ENCODE measurements at regions not wholly inside any gene's neighbourhood (a gene's known extent, or its start where the extent isn't known, plus 50 kb on each side); places are given as distances from the start of the nearest gene placed in this dataset.

DNA sequence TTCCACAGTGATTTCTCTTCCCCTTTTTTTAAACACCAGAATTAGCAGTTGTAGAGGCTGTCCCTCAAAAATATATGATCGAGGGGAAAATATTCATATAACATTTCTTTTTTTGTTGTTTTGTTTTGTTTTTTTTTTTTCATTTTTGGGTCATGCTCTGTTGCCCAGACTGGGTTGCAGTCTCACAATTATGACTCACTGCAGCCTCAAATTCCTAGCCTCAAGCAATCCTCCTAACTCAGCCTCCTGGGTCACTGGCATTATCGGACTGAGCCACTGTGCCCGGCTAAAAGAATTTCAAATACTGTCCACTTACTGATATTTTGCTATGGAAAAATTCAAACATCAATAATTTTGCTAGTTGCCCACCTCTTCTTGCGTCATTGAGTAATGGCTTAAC lies 134.0 kb downstream of the HFE start:
- H3K9me2 ChIP-seq (ENCODE audit: insufficient read depth) = no peaks in the 10 kb centered on the region
- H4K20me1 ChIP-seq (replicated peaks; ENCODE audit: insufficient read depth) = no peaks in the 10 kb centered on the region
- TF ChIP-seq, protein P1, sequence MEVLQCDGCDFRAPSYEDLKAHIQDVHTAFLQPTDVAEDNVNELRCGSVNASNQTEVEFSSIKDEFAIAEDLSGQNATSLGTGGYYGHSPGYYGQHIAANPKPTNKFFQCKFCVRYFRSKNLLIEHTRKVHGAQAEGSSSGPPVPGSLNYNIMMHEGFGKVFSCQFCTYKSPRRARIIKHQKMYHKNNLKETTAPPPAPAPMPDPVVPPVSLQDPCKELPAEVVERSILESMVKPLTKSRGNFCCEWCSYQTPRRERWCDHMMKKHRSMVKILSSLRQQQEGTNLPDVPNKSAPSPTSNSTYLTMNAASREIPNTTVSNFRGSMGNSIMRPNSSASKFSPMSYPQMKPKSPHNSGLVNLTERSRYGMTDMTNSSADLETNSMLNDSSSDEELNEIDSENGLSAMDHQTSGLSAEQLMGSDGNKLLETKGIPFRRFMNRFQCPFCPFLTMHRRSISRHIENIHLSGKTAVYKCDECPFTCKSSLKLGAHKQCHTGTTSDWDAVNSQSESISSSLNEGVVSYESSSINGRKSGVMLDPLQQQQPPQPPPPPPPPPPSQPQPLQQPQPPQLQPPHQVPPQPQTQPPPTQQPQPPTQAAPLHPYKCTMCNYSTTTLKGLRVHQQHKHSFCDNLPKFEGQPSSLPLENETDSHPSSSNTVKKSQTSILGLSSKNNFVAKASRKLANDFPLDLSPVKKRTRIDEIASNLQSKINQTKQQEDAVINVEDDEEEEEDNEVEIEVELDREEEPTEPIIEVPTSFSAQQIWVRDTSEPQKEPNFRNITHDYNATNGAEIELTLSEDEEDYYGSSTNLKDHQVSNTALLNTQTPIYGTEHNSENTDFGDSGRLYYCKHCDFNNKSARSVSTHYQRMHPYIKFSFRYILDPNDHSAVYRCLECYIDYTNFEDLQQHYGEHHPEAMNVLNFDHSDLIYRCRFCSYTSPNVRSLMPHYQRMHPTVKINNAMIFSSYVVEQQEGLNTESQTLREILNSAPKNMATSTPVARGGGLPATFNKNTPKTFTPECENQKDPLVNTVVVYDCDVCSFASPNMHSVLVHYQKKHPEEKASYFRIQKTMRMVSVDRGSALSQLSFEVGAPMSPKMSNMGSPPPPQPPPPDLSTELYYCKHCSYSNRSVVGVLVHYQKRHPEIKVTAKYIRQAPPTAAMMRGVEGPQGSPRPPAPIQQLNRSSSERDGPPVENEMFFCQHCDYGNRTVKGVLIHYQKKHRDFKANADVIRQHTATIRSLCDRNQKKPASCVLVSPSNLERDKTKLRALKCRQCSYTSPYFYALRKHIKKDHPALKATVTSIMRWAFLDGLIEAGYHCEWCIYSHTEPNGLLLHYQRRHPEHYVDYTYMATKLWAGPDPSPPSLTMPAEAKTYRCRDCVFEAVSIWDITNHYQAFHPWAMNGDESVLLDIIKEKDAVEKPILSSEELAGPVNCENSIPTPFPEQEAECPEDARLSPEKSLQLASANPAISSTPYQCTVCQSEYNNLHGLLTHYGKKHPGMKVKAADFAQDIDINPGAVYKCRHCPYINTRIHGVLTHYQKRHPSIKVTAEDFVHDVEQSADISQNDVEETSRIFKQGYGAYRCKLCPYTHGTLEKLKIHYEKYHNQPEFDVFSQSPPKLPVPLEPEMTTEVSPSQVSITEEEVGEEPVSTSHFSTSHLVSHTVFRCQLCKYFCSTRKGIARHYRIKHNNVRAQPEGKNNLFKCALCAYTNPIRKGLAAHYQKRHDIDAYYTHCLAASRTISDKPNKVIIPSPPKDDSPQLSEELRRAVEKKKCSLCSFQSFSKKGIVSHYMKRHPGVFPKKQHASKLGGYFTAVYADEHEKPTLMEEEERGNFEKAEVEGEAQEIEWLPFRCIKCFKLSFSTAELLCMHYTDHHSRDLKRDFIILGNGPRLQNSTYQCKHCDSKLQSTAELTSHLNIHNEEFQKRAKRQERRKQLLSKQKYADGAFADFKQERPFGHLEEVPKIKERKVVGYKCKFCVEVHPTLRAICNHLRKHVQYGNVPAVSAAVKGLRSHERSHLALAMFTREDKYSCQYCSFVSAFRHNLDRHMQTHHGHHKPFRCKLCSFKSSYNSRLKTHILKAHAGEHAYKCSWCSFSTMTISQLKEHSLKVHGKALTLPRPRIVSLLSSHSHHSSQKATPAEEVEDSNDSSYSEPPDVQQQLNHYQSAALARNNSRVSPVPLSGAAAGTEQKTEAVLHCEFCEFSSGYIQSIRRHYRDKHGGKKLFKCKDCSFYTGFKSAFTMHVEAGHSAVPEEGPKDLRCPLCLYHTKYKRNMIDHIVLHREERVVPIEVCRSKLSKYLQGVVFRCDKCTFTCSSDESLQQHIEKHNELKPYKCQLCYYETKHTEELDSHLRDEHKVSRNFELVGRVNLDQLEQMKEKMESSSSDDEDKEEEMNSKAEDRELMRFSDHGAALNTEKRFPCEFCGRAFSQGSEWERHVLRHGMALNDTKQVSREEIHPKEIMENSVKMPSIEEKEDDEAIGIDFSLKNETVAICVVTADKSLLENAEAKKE (CRISPR knock-in tag; IDR thresholded peaks at IDR 0.05) = no peak
- TF ChIP-seq, protein P2, sequence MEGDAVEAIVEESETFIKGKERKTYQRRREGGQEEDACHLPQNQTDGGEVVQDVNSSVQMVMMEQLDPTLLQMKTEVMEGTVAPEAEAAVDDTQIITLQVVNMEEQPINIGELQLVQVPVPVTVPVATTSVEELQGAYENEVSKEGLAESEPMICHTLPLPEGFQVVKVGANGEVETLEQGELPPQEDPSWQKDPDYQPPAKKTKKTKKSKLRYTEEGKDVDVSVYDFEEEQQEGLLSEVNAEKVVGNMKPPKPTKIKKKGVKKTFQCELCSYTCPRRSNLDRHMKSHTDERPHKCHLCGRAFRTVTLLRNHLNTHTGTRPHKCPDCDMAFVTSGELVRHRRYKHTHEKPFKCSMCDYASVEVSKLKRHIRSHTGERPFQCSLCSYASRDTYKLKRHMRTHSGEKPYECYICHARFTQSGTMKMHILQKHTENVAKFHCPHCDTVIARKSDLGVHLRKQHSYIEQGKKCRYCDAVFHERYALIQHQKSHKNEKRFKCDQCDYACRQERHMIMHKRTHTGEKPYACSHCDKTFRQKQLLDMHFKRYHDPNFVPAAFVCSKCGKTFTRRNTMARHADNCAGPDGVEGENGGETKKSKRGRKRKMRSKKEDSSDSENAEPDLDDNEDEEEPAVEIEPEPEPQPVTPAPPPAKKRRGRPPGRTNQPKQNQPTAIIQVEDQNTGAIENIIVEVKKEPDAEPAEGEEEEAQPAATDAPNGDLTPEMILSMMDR (conservative IDR thresholded peaks at IDR 0.05; ENCODE audit: low read depth in 2 of 2) = no peak
- TF ChIP-seq, protein P3, sequence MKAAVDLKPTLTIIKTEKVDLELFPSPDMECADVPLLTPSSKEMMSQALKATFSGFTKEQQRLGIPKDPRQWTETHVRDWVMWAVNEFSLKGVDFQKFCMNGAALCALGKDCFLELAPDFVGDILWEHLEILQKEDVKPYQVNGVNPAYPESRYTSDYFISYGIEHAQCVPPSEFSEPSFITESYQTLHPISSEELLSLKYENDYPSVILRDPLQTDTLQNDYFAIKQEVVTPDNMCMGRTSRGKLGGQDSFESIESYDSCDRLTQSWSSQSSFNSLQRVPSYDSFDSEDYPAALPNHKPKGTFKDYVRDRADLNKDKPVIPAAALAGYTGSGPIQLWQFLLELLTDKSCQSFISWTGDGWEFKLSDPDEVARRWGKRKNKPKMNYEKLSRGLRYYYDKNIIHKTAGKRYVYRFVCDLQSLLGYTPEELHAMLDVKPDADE (IDR thresholded peaks at IDR 0.05) = no peak
- TF ChIP-seq POLR2AphosphoS5 (IDR thresholded peaks at IDR 0.05; ENCODE audit: low read depth) (no peak), EZH2phosphoT487 (IDR thresholded peaks at IDR 0.05; ENCODE audit: unreplicated experiment) (no peak), ZNF331 (CRISPR knock-in tag; IDR thresholded peaks at IDR 0.05; ENCODE audit: low read depth) (no peak), CREB1 (CRISPR knock-in tag; IDR thresholded peaks at IDR 0.05; ENCODE audit: low read depth) (no peak), STAT1 (IDR thresholded peaks at IDR 0.05; ENCODE audit: unreplicated experiment) (no peak), NANOG (IDR thresholded peaks at IDR 0.05; ENCODE audit: borderline replicate concordance) (no peak), ZNF114 (CRISPR knock-in tag; IDR thresholded peaks at IDR 0.05) (no peak), JUNB (IDR thresholded peaks at IDR 0.05; ENCODE audit: unreplicated experiment) (no peak), EZH2 (IDR thresholded peaks at IDR 0.05; ENCODE audit: low read depth, unreplicated experiment) (no peak)
- TF ChIP-seq, protein P4, sequence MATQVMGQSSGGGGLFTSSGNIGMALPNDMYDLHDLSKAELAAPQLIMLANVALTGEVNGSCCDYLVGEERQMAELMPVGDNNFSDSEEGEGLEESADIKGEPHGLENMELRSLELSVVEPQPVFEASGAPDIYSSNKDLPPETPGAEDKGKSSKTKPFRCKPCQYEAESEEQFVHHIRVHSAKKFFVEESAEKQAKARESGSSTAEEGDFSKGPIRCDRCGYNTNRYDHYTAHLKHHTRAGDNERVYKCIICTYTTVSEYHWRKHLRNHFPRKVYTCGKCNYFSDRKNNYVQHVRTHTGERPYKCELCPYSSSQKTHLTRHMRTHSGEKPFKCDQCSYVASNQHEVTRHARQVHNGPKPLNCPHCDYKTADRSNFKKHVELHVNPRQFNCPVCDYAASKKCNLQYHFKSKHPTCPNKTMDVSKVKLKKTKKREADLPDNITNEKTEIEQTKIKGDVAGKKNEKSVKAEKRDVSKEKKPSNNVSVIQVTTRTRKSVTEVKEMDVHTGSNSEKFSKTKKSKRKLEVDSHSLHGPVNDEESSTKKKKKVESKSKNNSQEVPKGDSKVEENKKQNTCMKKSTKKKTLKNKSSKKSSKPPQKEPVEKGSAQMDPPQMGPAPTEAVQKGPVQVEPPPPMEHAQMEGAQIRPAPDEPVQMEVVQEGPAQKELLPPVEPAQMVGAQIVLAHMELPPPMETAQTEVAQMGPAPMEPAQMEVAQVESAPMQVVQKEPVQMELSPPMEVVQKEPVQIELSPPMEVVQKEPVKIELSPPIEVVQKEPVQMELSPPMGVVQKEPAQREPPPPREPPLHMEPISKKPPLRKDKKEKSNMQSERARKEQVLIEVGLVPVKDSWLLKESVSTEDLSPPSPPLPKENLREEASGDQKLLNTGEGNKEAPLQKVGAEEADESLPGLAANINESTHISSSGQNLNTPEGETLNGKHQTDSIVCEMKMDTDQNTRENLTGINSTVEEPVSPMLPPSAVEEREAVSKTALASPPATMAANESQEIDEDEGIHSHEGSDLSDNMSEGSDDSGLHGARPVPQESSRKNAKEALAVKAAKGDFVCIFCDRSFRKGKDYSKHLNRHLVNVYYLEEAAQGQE (IDR thresholded peaks at IDR 0.05; ENCODE audit: unreplicated experiment) = no peak
- H3K4me1 ChIP-seq (ENCODE audit: insufficient read depth) = peaks cover 23% of the 10 kb centered on the region
- DNase-seq (ENCODE audit: low spot score) = no peak
- H3K27me3 ChIP-seq (ENCODE audit: insufficient read depth) = no peaks in the 10 kb centered on the region
- H3K79me2 ChIP-seq (replicated peaks; ENCODE audit: insufficient read depth) = no peaks in the 10 kb centered on the region
- H3K27ac ChIP-seq (ENCODE audit: low read depth) = 0 out of 2 replicates have a peak overlapping the region, but pooled peaks have one; percentile 73
- Mint-ChIP-seq H3K27ac (no peak overlapping the region), H3K36me3 (ENCODE audit: low read depth) (no peaks in the 10 kb centered on the region), H3K27me3 (ENCODE audit: insufficient read depth, low read depth, poor library complexity) (peaks cover 6% of the 10 kb centered on the region), H3K4me3 (no peak overlapping the region; the same call in 2 of the 3 replicates), H3K4me1 (peaks cover 22% of the 10 kb centered on the region), H3K9me3 (no peaks in the 10 kb centered on the region)
- no peak overlapping the region for H2AFZ ChIP-seq
- H3F3A ChIP-seq (replicated peaks; ENCODE audit: low read depth) = peaks cover 3% of the 10 kb centered on the region
- H3K4me2 ChIP-seq = 0 out of 2 replicates have a peak overlapping the region, but pooled peaks have one; percentile 9
- no peaks in the 10 kb centered on the region for H3K36me3 ChIP-seq (ENCODE audit: insufficient read depth)
- no peak overlapping the region for H3K4me3 ChIP-seq
- no peak for ATAC-seq
